MCF 10A (cell line): ENCODE measurements at regions not wholly inside any gene's neighbourhood (a gene's known extent, or its start where the extent isn't known, plus 50 kb on each side); places are given as distances from the start of the nearest gene placed in this dataset.

Experiments used
- BruUV-seq: library from RNA; stranded (reverse); fragments of 400-500 nt; replicated peaks from 2 replicates; lab custom pipeline; 2021; lab: Mats Ljungman, UMichigan
- CTCF ChIA-PET: fragments of 300-600 bp; sonication (Branson Sonifier 250); formaldehyde crosslinking; extraction: SDS; loops from one replicate; lab custom pipeline; 2021; ENCODE audit warnings: antibody characterized with exemption, inconsistent platforms; lab: Yijun Ruan, JAX
- POLR2A ChIA-PET: fragments of 300-600, 350-650 bp; sonication (Branson Sonifier 250); formaldehyde crosslinking; extraction: SDS; loops from one replicate; lab custom pipeline; 2020; ENCODE audit warnings: antibody characterized with exemption, inconsistent platforms; lab: Yijun Ruan, JAX
- DNase-seq: peaks from one replicate; pipeline ENCODE4 v3.0.0-alpha.2; 2018; ENCODE audit not compliant: unreplicated experiment
- H3K27ac Mint-ChIP-seq: one replicate; pipeline ENCODE4 v1.8.0; 2022; ENCODE audit warnings: mild to moderate bottlenecking, low read depth, mixed read lengths; ENCODE audit not compliant: unreplicated experiment
- H3K27me3 Mint-ChIP-seq: one replicate; pipeline ENCODE4 v1.8.0; 2022; ENCODE audit warnings: mixed read lengths; ENCODE audit not compliant: insufficient read depth, unreplicated experiment
- H3K36me3 Mint-ChIP-seq: one replicate; pipeline ENCODE4 v1.8.0; 2022; ENCODE audit warnings: mild to moderate bottlenecking, moderate library complexity, mixed read lengths; ENCODE audit not compliant: insufficient read depth, unreplicated experiment
- H3K4me1 Mint-ChIP-seq: one replicate; pipeline ENCODE4 v1.8.0; 2022; ENCODE audit warnings: mixed read lengths; ENCODE audit not compliant: insufficient read depth, unreplicated experiment
- H3K4me3 Mint-ChIP-seq: one replicate; pipeline ENCODE4 v1.8.0; 2022; ENCODE audit warnings: mild to moderate bottlenecking, moderate library complexity, mixed read lengths; ENCODE audit not compliant: unreplicated experiment
- H3K9me3 Mint-ChIP-seq: one replicate; pipeline ENCODE4 v1.8.0; 2022; ENCODE audit warnings: mixed read lengths; ENCODE audit not compliant: unreplicated experiment
- CTCF ChIP-seq: fragments of 200-600 bp; IDR thresholded peaks from one replicate; pipeline ENCODE4 v1.8.0; 2022; ENCODE audit warnings: antibody characterized with exemption, mild to moderate bottlenecking; ENCODE audit not compliant: unreplicated experiment
- intact Hi-C: fragments of 100-400 bp; cut with micrococcal nuclease; formaldehyde crosslinking; loops from 2 replicates; pipeline ENCODE4 v1.14.1; 2022

- no peak overlapping the region for H3K4me3 Mint-ChIP-seq
- POLR2A ChIA-PET: interaction anchor here (1.0 kb wide), 1 partner anchor 10 kb away, joined by 4 read pairs; no protein-coding TSS in a partner anchor
- intact Hi-C loops: no loop called here
- no peak for DNase-seq
- H3K27ac Mint-ChIP-seq: no peak overlapping the region
- H3K4me1 Mint-ChIP-seq: no peaks in the 10 kb centered on the region
- H3K36me3 Mint-ChIP-seq: peaks cover 5% of the 10 kb centered on the region
- BruUV-seq: no TSS peak
- CTCF ChIA-PET: interaction anchor here (0.5 kb wide), 1 partner anchor 10 kb away, joined by 4 read pairs; no protein-coding TSS in a partner anchor
- no peaks in the 10 kb centered on the region for H3K9me3 Mint-ChIP-seq
- TF ChIP-seq CTCF: no peak
- no peaks in the 10 kb centered on the region for H3K27me3 Mint-ChIP-seq
Measured at GRCh38 chr1:82606546-82606945, 805.8 kb downstream of the ADGRL2 start.

- H3K36me3 Mint-ChIP-seq: peaks cover 5% of the 10 kb centered on the region
- no peaks in the 10 kb centered on the region for H3K4me1 Mint-ChIP-seq
- TF ChIP-seq CTCF: no peak
- no peak overlapping the region for H3K4me3 Mint-ChIP-seq
- ChIA-PET POLR2A (no interaction called here), CTCF (interaction anchor here (0.6 kb wide), 1 partner anchor 1156 kb away, joined by 4 read pairs; no protein-coding TSS in a partner anchor)
- intact Hi-C loops: no loop called here
- H3K27me3 Mint-ChIP-seq: no peaks in the 10 kb centered on the region
- DNase-seq: no peak
- H3K27ac Mint-ChIP-seq: no peak overlapping the region
- no TSS peak for BruUV-seq
- H3K9me3 Mint-ChIP-seq: no peaks in the 10 kb centered on the region
Measured at GRCh38 chr1:82604524-82604923, 803.8 kb downstream of the ADGRL2 start.

GRCh38 chr1:82600314-82600713 lies 799.6 kb downstream of the ADGRL2 start:
- no peak overlapping the region for H3K4me3 Mint-ChIP-seq
- H3K27me3 Mint-ChIP-seq: no peaks in the 10 kb centered on the region
- intact Hi-C loops: no loop called here
- DNase-seq: no peak
- ChIA-PET CTCF (no interaction called here), POLR2A (no interaction called here)
- no peaks in the 10 kb centered on the region for H3K4me1 Mint-ChIP-seq
- no peak for TF ChIP-seq CTCF
- H3K9me3 Mint-ChIP-seq: no peaks in the 10 kb centered on the region
- BruUV-seq: no TSS peak
- H3K36me3 Mint-ChIP-seq: no peaks in the 10 kb centered on the region
- H3K27ac Mint-ChIP-seq: no peak overlapping the region

GRCh38 chr1:82598812-82599211 lies 798.1 kb downstream of the ADGRL2 start:
- Mint-ChIP-seq H3K27me3 (no peaks in the 10 kb centered on the region), H3K27ac (no peak overlapping the region), H3K4me1 (no peaks in the 10 kb centered on the region), H3K4me3 (no peak overlapping the region), H3K36me3 (no peaks in the 10 kb centered on the region), H3K9me3 (no peaks in the 10 kb centered on the region)
- no TSS peak for BruUV-seq
- no peak for DNase-seq
- TF ChIP-seq CTCF: no peak
- ChIA-PET CTCF (no interaction called here), POLR2A (no interaction called here)
- intact Hi-C loops: no loop called here
